ENCODE measurements at regions not wholly inside any gene's neighbourhood (a gene's known extent, or its start where the extent isn't known, plus 50 kb on each side); places are given as distances from the start of the nearest gene placed in this dataset.

DNA sequence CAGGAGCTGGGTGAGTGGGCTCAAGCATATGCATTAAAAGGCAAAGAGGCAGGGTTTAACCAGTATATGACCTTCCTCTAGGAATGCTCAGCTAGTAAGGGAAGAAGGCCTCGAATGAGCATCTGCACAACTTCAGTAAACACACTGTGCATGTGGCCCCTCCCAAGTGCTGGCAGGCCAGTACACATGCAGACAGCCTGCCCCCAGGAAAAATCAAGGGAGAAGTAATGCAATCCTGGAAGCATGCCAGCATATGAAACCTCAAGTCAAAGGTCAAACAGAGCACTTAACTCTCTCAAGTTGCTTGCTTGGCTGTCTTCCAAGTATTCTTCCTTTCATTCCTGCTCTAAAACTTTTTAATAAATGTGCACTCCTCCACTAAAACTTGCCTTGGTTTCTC, 208.4 kb downstream of the ACTR3B start:
- TF ChIP-seq EZH2 (IDR thresholded peaks at IDR 0.05; ENCODE audit: borderline replicate concordance, low read depth, low read length, poor library complexity, severe bottlenecking): no peak
- TF ChIP-seq, protein P1, sequence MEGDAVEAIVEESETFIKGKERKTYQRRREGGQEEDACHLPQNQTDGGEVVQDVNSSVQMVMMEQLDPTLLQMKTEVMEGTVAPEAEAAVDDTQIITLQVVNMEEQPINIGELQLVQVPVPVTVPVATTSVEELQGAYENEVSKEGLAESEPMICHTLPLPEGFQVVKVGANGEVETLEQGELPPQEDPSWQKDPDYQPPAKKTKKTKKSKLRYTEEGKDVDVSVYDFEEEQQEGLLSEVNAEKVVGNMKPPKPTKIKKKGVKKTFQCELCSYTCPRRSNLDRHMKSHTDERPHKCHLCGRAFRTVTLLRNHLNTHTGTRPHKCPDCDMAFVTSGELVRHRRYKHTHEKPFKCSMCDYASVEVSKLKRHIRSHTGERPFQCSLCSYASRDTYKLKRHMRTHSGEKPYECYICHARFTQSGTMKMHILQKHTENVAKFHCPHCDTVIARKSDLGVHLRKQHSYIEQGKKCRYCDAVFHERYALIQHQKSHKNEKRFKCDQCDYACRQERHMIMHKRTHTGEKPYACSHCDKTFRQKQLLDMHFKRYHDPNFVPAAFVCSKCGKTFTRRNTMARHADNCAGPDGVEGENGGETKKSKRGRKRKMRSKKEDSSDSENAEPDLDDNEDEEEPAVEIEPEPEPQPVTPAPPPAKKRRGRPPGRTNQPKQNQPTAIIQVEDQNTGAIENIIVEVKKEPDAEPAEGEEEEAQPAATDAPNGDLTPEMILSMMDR (conservative IDR thresholded peaks at IDR 0.05; ENCODE audit: low read depth, low read length): no peak
- Histone ChIP-seq H3K9me3 (ENCODE audit: low read depth, low read length, poor library complexity, severe bottlenecking) (no peaks in the 10 kb centered on the region), H3K27me3 (replicated peaks; ENCODE audit: insufficient read depth, low read depth, low read length, poor library complexity) (peaks cover 3% of the 10 kb centered on the region), H3K4me3 (ENCODE audit: low read depth, low read length, poor library complexity, severe bottlenecking) (no peak overlapping the region), H3K36me3 (ENCODE audit: insufficient read depth, low read length, poor library complexity, severe bottlenecking) (no peaks in the 10 kb centered on the region), H3K27ac (ENCODE audit: low read depth, low read length, poor library complexity, severe bottlenecking) (no peak overlapping the region), H3K4me1 (ENCODE audit: insufficient read depth, low read length, poor library complexity, severe bottlenecking) (no peaks in the 10 kb centered on the region)
- ChIA-PET POLR2A (ENCODE audit: low non-redundant PET) (no interaction called here), CTCF (no interaction called here)
- intact Hi-C loops (cut with micrococcal nuclease; ENCODE audit: unreplicated experiment): no loop called here
- BruUV-seq (replicated peaks): no TSS peak
- no peak for DNase-seq (ENCODE audit: low spot score)

DNA sequence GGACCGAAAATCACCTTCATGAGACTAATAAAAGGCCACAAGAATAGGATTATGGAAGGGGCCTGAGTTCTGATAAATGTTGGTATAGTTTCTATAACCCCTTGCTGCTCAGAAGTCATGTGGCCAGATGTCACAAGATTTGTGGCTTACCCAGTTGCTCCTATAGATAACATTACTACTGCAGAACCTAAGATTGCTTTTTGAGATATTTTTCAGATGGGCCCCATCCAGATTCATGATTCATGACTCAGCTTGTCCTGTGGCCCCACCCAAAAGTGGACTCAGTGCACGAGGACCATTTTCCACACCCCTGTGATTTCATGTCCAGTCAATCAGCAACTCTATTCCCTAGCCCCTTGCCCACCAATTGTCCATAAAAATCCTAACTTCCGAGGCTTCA, 209.0 kb downstream of the ACTR3B start:
- Histone ChIP-seq H3K9me3 (ENCODE audit: low read depth, low read length, poor library complexity, severe bottlenecking) (no peaks in the 10 kb centered on the region), H3K4me3 (ENCODE audit: low read depth, low read length, poor library complexity, severe bottlenecking) (no peak overlapping the region), H3K27me3 (replicated peaks; ENCODE audit: insufficient read depth, low read depth, low read length, poor library complexity) (peaks cover 3% of the 10 kb centered on the region), H3K36me3 (ENCODE audit: insufficient read depth, low read length, poor library complexity, severe bottlenecking) (no peaks in the 10 kb centered on the region), H3K4me1 (ENCODE audit: insufficient read depth, low read length, poor library complexity, severe bottlenecking) (no peaks in the 10 kb centered on the region), H3K27ac (ENCODE audit: low read depth, low read length, poor library complexity, severe bottlenecking) (no peak overlapping the region)
- POLR2A ChIA-PET (ENCODE audit: low non-redundant PET): no interaction called here
- no peak for TF ChIP-seq EZH2 (IDR thresholded peaks at IDR 0.05; ENCODE audit: borderline replicate concordance, low read depth, low read length, poor library complexity, severe bottlenecking)
- TF ChIP-seq, protein P1 (conservative IDR thresholded peaks at IDR 0.05; ENCODE audit: low read depth, low read length): no peak
- CTCF ChIA-PET: no interaction called here
- intact Hi-C loops (cut with micrococcal nuclease; ENCODE audit: unreplicated experiment): no loop called here
- BruUV-seq (replicated peaks): no TSS peak
- no peak for DNase-seq (ENCODE audit: low spot score)

DNA sequence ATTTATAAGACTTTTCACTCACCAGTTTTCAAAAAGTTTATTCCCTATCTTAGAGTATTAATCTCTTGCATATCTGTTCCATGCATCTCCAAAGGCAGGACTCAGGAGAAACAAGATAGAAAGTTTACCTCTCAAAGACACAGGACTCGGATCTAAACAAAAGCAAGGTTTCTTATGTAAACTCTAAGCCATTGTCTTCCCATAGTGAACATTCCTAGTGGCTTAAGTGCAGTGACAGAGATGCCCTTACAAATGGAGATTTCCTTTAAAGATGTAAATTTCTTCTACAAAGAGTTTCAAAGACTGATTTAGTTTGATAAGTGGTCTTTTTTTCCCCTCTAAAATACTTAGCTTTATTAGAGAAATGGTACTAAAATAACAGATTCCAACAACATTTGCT, 209.8 kb downstream of the ACTR3B start:
- ChIA-PET CTCF (no interaction called here), POLR2A (ENCODE audit: low non-redundant PET) (no interaction called here)
- Histone ChIP-seq H3K36me3 (ENCODE audit: insufficient read depth, low read length, poor library complexity, severe bottlenecking) (no peaks in the 10 kb centered on the region), H3K4me1 (ENCODE audit: insufficient read depth, low read length, poor library complexity, severe bottlenecking) (no peaks in the 10 kb centered on the region), H3K27me3 (replicated peaks; ENCODE audit: insufficient read depth, low read depth, low read length, poor library complexity) (peaks cover 3% of the 10 kb centered on the region), H3K27ac (ENCODE audit: low read depth, low read length, poor library complexity, severe bottlenecking) (no peak overlapping the region), H3K9me3 (ENCODE audit: low read depth, low read length, poor library complexity, severe bottlenecking) (no peaks in the 10 kb centered on the region), H3K4me3 (ENCODE audit: low read depth, low read length, poor library complexity, severe bottlenecking) (no peak overlapping the region)
- intact Hi-C loops (cut with micrococcal nuclease; ENCODE audit: unreplicated experiment): no loop called here
- no TSS peak for BruUV-seq (replicated peaks)
- no peak for DNase-seq (ENCODE audit: low spot score)
- TF ChIP-seq, protein P1 (conservative IDR thresholded peaks at IDR 0.05; ENCODE audit: low read depth, low read length): no peak
- TF ChIP-seq EZH2 (IDR thresholded peaks at IDR 0.05; ENCODE audit: borderline replicate concordance, low read depth, low read length, poor library complexity, severe bottlenecking): no peak

Measured in A673 (cell line).